ENCODE measurements at regions not wholly inside any gene's neighbourhood (a gene's known extent, or its start where the extent isn't known, plus 50 kb on each side); places are given as distances from the start of the nearest gene placed in this dataset.

DNA sequence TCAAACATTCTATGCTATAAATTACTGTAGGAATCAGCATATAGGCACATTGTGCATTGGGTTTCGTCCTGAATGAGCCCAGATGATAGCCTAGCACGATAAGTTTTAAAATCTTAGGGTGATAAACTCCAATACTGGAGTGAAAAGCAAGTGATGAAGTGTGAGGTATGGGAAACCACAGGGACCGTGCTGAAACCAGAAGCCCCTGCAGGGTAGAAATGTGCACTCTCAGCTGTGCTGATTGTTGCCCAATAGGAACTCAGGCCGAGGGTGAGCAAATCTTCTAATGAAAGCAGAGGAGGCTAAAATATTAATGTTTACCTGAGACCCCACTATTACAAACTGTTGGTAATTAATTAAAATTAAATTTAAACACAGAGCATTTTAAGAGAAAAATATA, 1486.6 kb downstream of the AACS start:
- H3K4me3 ChIP-seq (replicated peaks; ENCODE audit: low read depth, low read length): no peak overlapping the region
- TF ChIP-seq, protein P1, sequence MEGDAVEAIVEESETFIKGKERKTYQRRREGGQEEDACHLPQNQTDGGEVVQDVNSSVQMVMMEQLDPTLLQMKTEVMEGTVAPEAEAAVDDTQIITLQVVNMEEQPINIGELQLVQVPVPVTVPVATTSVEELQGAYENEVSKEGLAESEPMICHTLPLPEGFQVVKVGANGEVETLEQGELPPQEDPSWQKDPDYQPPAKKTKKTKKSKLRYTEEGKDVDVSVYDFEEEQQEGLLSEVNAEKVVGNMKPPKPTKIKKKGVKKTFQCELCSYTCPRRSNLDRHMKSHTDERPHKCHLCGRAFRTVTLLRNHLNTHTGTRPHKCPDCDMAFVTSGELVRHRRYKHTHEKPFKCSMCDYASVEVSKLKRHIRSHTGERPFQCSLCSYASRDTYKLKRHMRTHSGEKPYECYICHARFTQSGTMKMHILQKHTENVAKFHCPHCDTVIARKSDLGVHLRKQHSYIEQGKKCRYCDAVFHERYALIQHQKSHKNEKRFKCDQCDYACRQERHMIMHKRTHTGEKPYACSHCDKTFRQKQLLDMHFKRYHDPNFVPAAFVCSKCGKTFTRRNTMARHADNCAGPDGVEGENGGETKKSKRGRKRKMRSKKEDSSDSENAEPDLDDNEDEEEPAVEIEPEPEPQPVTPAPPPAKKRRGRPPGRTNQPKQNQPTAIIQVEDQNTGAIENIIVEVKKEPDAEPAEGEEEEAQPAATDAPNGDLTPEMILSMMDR (IDR thresholded peaks at IDR 0.05; ENCODE audit: insufficient read depth, low read length, poor library complexity, severe bottlenecking): no peak
- H3K36me3 ChIP-seq (ENCODE audit: control insufficient read depth, insufficient read depth, low read length): no peaks in the 10 kb centered on the region
- H3K27me3 ChIP-seq (replicated peaks; ENCODE audit: control insufficient read depth, insufficient read depth, low read length): no peaks in the 10 kb centered on the region
- no peak for DNase-seq (ENCODE audit: extremely low read depth, insufficient read length)

DNA sequence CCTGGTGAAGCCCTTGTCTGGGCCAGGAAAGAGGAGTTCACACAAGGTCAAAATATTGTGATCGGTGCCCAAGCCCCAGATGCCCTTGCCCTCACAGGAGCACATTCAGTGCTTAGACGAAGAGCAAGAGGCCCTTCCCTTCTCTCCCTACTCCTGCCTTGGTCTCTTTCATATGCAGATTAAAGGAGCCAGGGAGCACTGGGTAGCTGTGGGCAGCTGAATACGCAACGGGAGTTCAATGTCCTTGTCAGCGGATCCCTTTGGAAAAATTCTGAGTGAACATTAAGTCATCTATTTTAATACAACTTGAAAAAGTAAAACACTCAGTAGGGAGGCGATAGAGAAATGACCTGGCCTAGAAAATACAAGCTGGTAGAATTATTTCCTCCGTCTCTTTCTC, 1489.4 kb downstream of the AACS start:
- TF ChIP-seq, protein P1 (IDR thresholded peaks at IDR 0.05; ENCODE audit: insufficient read depth, low read length, poor library complexity, severe bottlenecking): no peak
- H3K36me3 ChIP-seq (ENCODE audit: control insufficient read depth, insufficient read depth, low read length): no peaks in the 10 kb centered on the region
- H3K4me3 ChIP-seq (replicated peaks; ENCODE audit: low read depth, low read length): no peak overlapping the region
- H3K27me3 ChIP-seq (replicated peaks; ENCODE audit: control insufficient read depth, insufficient read depth, low read length): no peaks in the 10 kb centered on the region
- DNase-seq (ENCODE audit: extremely low read depth, insufficient read length): no peak

DNA sequence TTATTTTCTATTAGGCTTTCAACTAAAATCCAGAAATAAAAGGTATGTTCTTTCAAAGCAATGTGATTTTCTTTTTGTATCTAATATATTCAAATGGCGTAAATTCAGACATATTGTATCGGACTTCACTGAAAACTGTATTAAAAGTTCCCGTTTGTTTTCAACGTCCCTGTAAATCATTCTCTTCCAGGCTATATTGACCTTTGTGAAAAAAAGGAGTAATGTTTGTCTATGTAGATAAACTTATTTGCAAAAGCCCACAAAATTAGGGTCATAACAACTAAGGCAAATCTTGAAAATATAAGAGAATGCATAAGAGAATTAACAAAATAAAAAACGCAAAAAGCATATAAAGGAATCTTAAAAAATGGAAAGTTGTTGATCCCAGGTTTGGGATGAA, 1492.4 kb downstream of the AACS start:
- DNase-seq (ENCODE audit: extremely low read depth, insufficient read length): no peak
- no peaks in the 10 kb centered on the region for H3K27me3 ChIP-seq (replicated peaks; ENCODE audit: control insufficient read depth, insufficient read depth, low read length)
- no peak overlapping the region for H3K4me3 ChIP-seq (replicated peaks; ENCODE audit: low read depth, low read length)
- H3K36me3 ChIP-seq (ENCODE audit: control insufficient read depth, insufficient read depth, low read length): no peaks in the 10 kb centered on the region
- TF ChIP-seq, protein P1 (IDR thresholded peaks at IDR 0.05; ENCODE audit: insufficient read depth, low read length, poor library complexity, severe bottlenecking): no peak

DNA sequence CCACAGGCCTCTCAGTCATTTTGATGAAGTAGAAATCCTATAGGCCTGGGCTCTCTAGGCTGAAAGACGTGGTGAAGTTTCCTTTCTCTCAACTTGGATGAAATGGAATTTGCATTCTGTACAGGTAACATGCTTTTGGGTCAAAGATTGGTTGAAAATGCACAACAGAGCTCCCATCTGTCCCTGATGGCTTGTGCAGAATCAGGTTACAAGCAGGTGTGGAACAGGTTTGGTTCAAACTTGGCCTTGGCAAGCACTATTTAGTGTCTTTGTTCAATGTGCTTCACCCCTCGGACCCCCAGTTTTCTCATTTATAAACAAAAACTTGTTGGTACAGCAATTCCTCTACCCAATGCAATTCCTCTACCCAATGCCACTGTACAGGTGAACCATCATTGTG, 1493.0 kb downstream of the AACS start:
- Histone ChIP-seq H3K27me3 (replicated peaks; ENCODE audit: control insufficient read depth, insufficient read depth, low read length) (no peaks in the 10 kb centered on the region), H3K4me3 (replicated peaks; ENCODE audit: low read depth, low read length) (no peak overlapping the region), H3K36me3 (ENCODE audit: control insufficient read depth, insufficient read depth, low read length) (no peaks in the 10 kb centered on the region)
- TF ChIP-seq, protein P1 (IDR thresholded peaks at IDR 0.05; ENCODE audit: insufficient read depth, low read length, poor library complexity, severe bottlenecking): no peak
- DNase-seq (ENCODE audit: extremely low read depth, insufficient read length): no peak

DNA sequence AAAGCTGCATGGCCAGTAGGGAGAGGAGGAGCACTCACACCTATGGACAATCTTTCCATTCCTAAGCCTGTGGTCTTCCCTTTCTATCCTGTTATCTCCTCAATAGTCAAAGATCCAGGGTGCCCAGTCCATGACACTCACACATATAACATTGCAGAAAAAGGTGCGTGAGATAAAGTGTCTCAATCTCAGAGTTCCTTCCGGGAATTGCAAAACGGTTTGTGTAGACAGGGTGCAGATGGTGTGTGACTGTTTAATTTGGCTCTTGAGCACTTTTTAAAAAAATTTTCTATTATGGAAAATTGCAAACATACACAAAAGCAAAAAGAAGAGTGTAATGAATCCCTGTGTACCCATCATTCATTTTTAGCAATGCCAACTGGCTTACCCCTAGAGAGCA, 1493.6 kb downstream of the AACS start:
- no peaks in the 10 kb centered on the region for H3K27me3 ChIP-seq (replicated peaks; ENCODE audit: control insufficient read depth, insufficient read depth, low read length)
- TF ChIP-seq, protein P1 (IDR thresholded peaks at IDR 0.05; ENCODE audit: insufficient read depth, low read length, poor library complexity, severe bottlenecking): no peak
- no peak overlapping the region for H3K4me3 ChIP-seq (replicated peaks; ENCODE audit: low read depth, low read length)
- no peak for DNase-seq (ENCODE audit: extremely low read depth, insufficient read length)
- no peaks in the 10 kb centered on the region for H3K36me3 ChIP-seq (ENCODE audit: control insufficient read depth, insufficient read depth, low read length)

DNA sequence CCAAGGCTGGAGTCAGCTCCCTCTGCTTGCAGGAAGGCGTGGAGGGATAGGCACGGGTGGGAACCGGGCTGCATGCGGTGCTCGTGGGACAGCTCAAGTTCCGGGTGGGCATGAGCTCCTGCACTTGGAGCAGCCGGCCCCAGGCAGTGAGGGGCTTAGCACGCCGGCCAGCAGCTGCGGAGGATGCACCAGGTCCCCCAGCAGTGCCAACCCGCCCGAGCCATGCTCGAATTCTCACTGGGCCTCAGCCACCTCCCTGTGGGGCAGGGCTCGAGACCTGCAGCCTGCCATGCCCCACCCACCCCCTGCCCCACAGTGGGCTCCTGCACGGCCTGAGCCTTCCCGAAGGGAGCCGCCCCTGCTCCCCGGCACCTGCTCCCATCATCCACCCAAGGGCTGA, 1501.8 kb downstream of the AACS start:
- Histone ChIP-seq H3K4me3 (replicated peaks; ENCODE audit: low read depth, low read length) (no peak overlapping the region), H3K36me3 (ENCODE audit: control insufficient read depth, insufficient read depth, low read length) (no peaks in the 10 kb centered on the region), H3K27me3 (replicated peaks; ENCODE audit: control insufficient read depth, insufficient read depth, low read length) (no peaks in the 10 kb centered on the region)
- DNase-seq (ENCODE audit: extremely low read depth, insufficient read length): no peak
- TF ChIP-seq, protein P1 (IDR thresholded peaks at IDR 0.05; ENCODE audit: insufficient read depth, low read length, poor library complexity, severe bottlenecking): no peak

Data from GM06990 (cell line).